Esophagus squamous epithelium (tissue), 4 donors: ENCODE measurements at regions not wholly inside any gene's neighbourhood (a gene's known extent, or its start where the extent isn't known, plus 50 kb on each side); places are given as distances from the start of the nearest gene placed in this dataset.

ENCODE experiments used
- POLR2A ChIP-seq, 4 donors: fragments of 450-650 bp; IDR thresholded peaks; one replicate each; pipeline ENCODE4 v1.6.1; 2017; ENCODE audit warnings: antibody characterized with exemption in 4 of 4, mild to moderate bottlenecking in 4 of 4, moderate library complexity in 3 of 4
- TF ChIP-seq, protein P1 (sequence below), 6 experiments: fragments of 450-650 bp in 4 of 6; fragments of 200-600 bp in 2 of 6; sonication (generic) in 2 of 6; IDR thresholded peaks; one replicate each; pipeline ENCODE4 v1.5.1; 2016 to 2019; ENCODE audit warnings: antibody characterized with exemption in 6 of 6, mild to moderate bottlenecking in 4 of 6, moderate library complexity in 4 of 6

GRCh38 chr17:13704333-13704732, 102.6 kb upstream of the HS3ST3A1 start:
- TF ChIP-seq POLR2A (IDR thresholded peaks at IDR 0.05): no peak
- TF ChIP-seq, protein P1, sequence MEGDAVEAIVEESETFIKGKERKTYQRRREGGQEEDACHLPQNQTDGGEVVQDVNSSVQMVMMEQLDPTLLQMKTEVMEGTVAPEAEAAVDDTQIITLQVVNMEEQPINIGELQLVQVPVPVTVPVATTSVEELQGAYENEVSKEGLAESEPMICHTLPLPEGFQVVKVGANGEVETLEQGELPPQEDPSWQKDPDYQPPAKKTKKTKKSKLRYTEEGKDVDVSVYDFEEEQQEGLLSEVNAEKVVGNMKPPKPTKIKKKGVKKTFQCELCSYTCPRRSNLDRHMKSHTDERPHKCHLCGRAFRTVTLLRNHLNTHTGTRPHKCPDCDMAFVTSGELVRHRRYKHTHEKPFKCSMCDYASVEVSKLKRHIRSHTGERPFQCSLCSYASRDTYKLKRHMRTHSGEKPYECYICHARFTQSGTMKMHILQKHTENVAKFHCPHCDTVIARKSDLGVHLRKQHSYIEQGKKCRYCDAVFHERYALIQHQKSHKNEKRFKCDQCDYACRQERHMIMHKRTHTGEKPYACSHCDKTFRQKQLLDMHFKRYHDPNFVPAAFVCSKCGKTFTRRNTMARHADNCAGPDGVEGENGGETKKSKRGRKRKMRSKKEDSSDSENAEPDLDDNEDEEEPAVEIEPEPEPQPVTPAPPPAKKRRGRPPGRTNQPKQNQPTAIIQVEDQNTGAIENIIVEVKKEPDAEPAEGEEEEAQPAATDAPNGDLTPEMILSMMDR (IDR thresholded peaks at IDR 0.05): no peak
